OCI-LY7 (cell line): ENCODE measurements at regions not wholly inside any gene's neighbourhood (a gene's known extent, or its start where the extent isn't known, plus 50 kb on each side); places are given as distances from the start of the nearest gene placed in this dataset.

Source experiments
- BruUV-seq: library from RNA; stranded (reverse); fragments of 400-500 nt; replicated peaks from 2 replicates; lab custom pipeline; 2021; lab: Mats Ljungman, UMichigan
- CTCF ChIA-PET: fragments of 300-600 bp; sonication (Branson Sonifier 250); formaldehyde crosslinking; loops from one replicate; lab custom pipeline; 2022; ENCODE audit warnings: antibody characterized with exemption; ENCODE audit not compliant: unreplicated experiment; lab: Charles Lee
- POLR2A ChIA-PET: fragments of 300-600 bp; sonication (Branson Sonifier 250); formaldehyde crosslinking; loops from one replicate; lab custom pipeline; 2022; ENCODE audit warnings: antibody characterized with exemption; lab: Charles Lee
- DNase-seq: peaks from one replicate; pipeline ENCODE4 v3.0.0-alpha.2; 2015; ENCODE audit warnings: low spot score
- H2AFZ ChIP-seq: fragments of 200-600 bp; sonication (generic), shearing (Covaris generic); 2 replicates; pipeline ENCODE4 v1.6.1; 2014; ENCODE audit warnings: mild to moderate bottlenecking, antibody characterized with exemption, low read length, moderate library complexity
- H3K27ac ChIP-seq: fragments of 200-600 bp; sonication (generic); 2 replicates; pipeline ENCODE4 v1.5.1; 2014; ENCODE audit warnings: mixed run types, low read depth, mild to moderate bottlenecking, moderate library complexity, low read length, inconsistent platforms; ENCODE audit not compliant: poor library complexity, severe bottlenecking
- H3K36me3 ChIP-seq: fragments of 200-600 bp; sonication (generic); 2 replicates; pipeline ENCODE4 v1.6.1; 2014; ENCODE audit warnings: mild to moderate bottlenecking, antibody characterized with exemption, low read length, moderate library complexity, mixed read lengths; ENCODE audit not compliant: insufficient read depth
- H3K4me1 ChIP-seq: fragments of 200-600 bp; sonication (generic); 2 replicates; pipeline ENCODE4 v1.5.1; 2014; ENCODE audit warnings: mild to moderate bottlenecking, low read length; ENCODE audit not compliant: insufficient read depth, poor library complexity, severe bottlenecking
- H3K4me2 ChIP-seq: fragments of 200-600 bp; sonication (generic); 2 replicates; pipeline ENCODE4 v1.6.1; 2014; ENCODE audit warnings: mild to moderate bottlenecking, low read length
- H3K4me3 ChIP-seq: fragments of 200-600 bp; sonication (generic); 2 replicates; pipeline ENCODE4 v1.5.1; 2014; ENCODE audit warnings: mild to moderate bottlenecking, low read depth, low read length; ENCODE audit not compliant: poor library complexity, severe bottlenecking
- H3K79me2 ChIP-seq: fragments of 200-600 bp; sonication (generic); 2 replicates; pipeline ENCODE4 v1.6.1; 2016; ENCODE audit warnings: low read depth, mild to moderate bottlenecking, low read length, moderate library complexity, mixed read lengths; ENCODE audit not compliant: insufficient read depth
- H3K9me2 ChIP-seq: fragments of 200-600 bp; sonication (generic); 2 replicates; pipeline ENCODE4 v1.6.1; 2016; ENCODE audit warnings: mild to moderate bottlenecking, low read length, mixed read lengths; ENCODE audit not compliant: insufficient read depth
- H3K9me3 ChIP-seq: fragments of 200-600 bp; sonication (generic); 2 replicates; pipeline ENCODE4 v1.6.1; 2014; ENCODE audit warnings: mild to moderate bottlenecking, mixed run types, low read length, mixed read lengths
- H4K20me1 ChIP-seq: fragments of 200-600 bp; sonication (generic); 2 replicates; pipeline ENCODE4 v1.6.1; 2014; ENCODE audit warnings: mild to moderate bottlenecking, antibody characterized with exemption, low read length, moderate library complexity, mixed read lengths; ENCODE audit not compliant: insufficient read depth
- CTCF ChIP-seq: fragments of 200-600 bp; sonication (generic); conservative IDR thresholded peaks from 2 replicates; pipeline ENCODE4 v1.5.1; 2014; ENCODE audit warnings: mild to moderate bottlenecking, antibody characterized with exemption, low read length, moderate library complexity, mixed read lengths
- EZH2phosphoT487 ChIP-seq: fragments of 200-600 bp; sonication (generic); IDR thresholded peaks from 2 replicates; pipeline ENCODE4 v1.6.1; 2018; ENCODE audit warnings: low read depth, borderline replicate concordance, mild to moderate bottlenecking, mixed run types, antibody characterized with exemption, low read length, moderate library complexity, mixed read lengths
- intact Hi-C: fragments of 100-400 bp; cut with micrococcal nuclease; formaldehyde crosslinking; loops from one replicate; pipeline ENCODE4 v1.10.0; 2022; ENCODE audit not compliant: unreplicated experiment

DNA sequence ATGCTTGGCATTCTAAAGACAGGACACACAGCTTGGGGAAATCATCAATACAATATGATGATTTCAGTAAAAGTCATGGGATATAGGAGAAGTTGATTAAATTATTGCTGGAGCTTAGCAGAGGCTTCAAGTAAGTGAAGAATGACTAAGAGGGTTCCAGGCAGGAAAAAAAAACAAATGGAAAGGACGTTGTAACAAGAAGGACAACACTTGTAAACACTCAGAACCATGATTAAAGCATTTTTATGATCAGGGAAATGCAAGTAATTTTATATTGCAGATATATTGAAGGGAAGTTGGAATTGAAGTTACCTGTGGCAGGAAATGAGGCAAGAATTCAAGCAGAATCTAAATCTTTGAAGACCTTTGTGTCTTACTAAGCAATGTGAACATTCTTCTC, 602.7 kb upstream of the NEGR1 start:
- Histone ChIP-seq H3K9me3 (no peaks in the 10 kb centered on the region), H4K20me1 (no peaks in the 10 kb centered on the region), H3K27ac (no peak overlapping the region), H3K79me2 (no peaks in the 10 kb centered on the region), H3K4me2 (no peak overlapping the region), H3K36me3 (no peaks in the 10 kb centered on the region), H3K4me3 (no peak overlapping the region), H3K9me2 (no peaks in the 10 kb centered on the region), H2AFZ (no peak overlapping the region), H3K4me1 (no peaks in the 10 kb centered on the region)
- CTCF ChIA-PET = no interaction called here
- no peak for DNase-seq
- no TSS peak for BruUV-seq
- intact Hi-C loops = no loop called here
- POLR2A ChIA-PET = interaction anchor here (0.7 kb wide), 1 partner anchor 247 kb away, joined by 4 read pairs; no protein-coding TSS in a partner anchor
- TF ChIP-seq CTCF (no peak), EZH2phosphoT487 (no peak)

GRCh38 chr1:72869873-72870272, 587.5 kb upstream of the NEGR1 start:
- DNase-seq = no peak
- H3K4me1 ChIP-seq = no peaks in the 10 kb centered on the region
- no peak for TF ChIP-seq EZH2phosphoT487
- no peak for TF ChIP-seq CTCF
- no peaks in the 10 kb centered on the region for H4K20me1 ChIP-seq
- BruUV-seq = no TSS peak
- no peaks in the 10 kb centered on the region for H3K36me3 ChIP-seq
- H2AFZ ChIP-seq = no peak overlapping the region
- ChIA-PET POLR2A (interaction anchor here (0.6 kb wide), 1 partner anchor 1061 kb away, joined by 3 read pairs; no protein-coding TSS in a partner anchor), CTCF (no interaction called here)
- intact Hi-C loops = no loop called here
- H3K27ac ChIP-seq = no peak overlapping the region
- no peaks in the 10 kb centered on the region for H3K9me2 ChIP-seq
- no peaks in the 10 kb centered on the region for H3K9me3 ChIP-seq
- no peaks in the 10 kb centered on the region for H3K79me2 ChIP-seq
- no peak overlapping the region for H3K4me2 ChIP-seq
- H3K4me3 ChIP-seq = no peak overlapping the region

DNA sequence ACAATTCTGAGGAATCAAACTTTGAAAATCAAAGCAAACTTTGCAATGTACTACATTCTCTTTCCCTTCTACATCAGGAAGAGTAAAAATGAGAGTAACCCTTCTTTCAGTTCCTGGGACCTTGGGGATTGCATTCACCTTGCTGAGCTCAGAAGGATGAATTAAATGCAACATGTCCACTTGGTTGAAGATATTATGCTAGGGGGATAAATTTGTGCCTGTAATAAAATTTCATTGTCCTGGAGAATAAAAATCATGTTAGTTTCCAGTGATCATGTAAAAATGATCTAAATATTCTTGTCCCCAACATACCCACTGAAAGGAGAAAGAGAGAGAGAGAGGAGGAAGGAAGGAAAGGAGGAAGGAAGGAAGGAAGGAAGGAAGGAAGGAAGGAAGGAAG, 587.1 kb upstream of the NEGR1 start:
- Histone ChIP-seq H3K4me2 (no peak overlapping the region), H2AFZ (no peak overlapping the region), H3K9me3 (no peaks in the 10 kb centered on the region), H3K27ac (no peak overlapping the region), H4K20me1 (no peaks in the 10 kb centered on the region), H3K4me1 (no peaks in the 10 kb centered on the region), H3K9me2 (no peaks in the 10 kb centered on the region), H3K4me3 (no peak overlapping the region), H3K79me2 (no peaks in the 10 kb centered on the region), H3K36me3 (no peaks in the 10 kb centered on the region)
- CTCF ChIA-PET = no interaction called here
- no peak for TF ChIP-seq CTCF
- TF ChIP-seq EZH2phosphoT487 = no peak
- DNase-seq = no peak
- intact Hi-C loops = no loop called here
- no TSS peak for BruUV-seq
- POLR2A ChIA-PET = interaction anchor here (0.6 kb wide), 1 partner anchor 1061 kb away, joined by 3 read pairs; no protein-coding TSS in a partner anchor
